HAP-1 (cell line): ENCODE measurements at regions not wholly inside any gene's neighbourhood (a gene's known extent, or its start where the extent isn't known, plus 50 kb on each side); places are given as distances from the start of the nearest gene placed in this dataset.

Experiments
- DNase-seq, 2 experiments: peaks; one replicate each; pipeline ENCODE4 v3.0.0-alpha.2; 2016 to 2020; ENCODE audit warnings: low spot score in 2 of 2
- H3K27me3 ChIP-seq: fragments of 250-450 bp; sonication (Bioruptor Pico); 2 replicates; pipeline ENCODE4 v1.5.1; 2020; ENCODE audit warnings: low read depth, mild to moderate bottlenecking, moderate library complexity
- H3K36me3 ChIP-seq: fragments of 250-450 bp; sonication (Bioruptor Pico); replicated peaks from 2 replicates; pipeline ENCODE4 v1.5.1; 2020; ENCODE audit warnings: mild to moderate bottlenecking
- H3K4me1 ChIP-seq: fragments of 250-450 bp; sonication (Bioruptor Pico); 2 replicates; pipeline ENCODE4 v1.5.1; 2020; ENCODE audit warnings: mild to moderate bottlenecking
- H3K4me3 ChIP-seq: fragments of 250-450 bp; sonication (Bioruptor Pico); 2 replicates; pipeline ENCODE4 v1.5.1; 2020; ENCODE audit warnings: mild to moderate bottlenecking, moderate library complexity
- H3K9me3 ChIP-seq: fragments of 250-450 bp; sonication (Bioruptor Pico); 2 replicates; pipeline ENCODE4 v1.5.1; 2020; ENCODE audit warnings: mild to moderate bottlenecking, moderate library complexity
- in situ Hi-C: fragments of 300-500 bp; cut with MboI; formaldehyde crosslinking; loops from 3 replicates; pipeline ENCODE4 v1.14.3; 2020; ENCODE audit warnings: low sequenced_read_pairs, inconsistent platforms, mixed read lengths

DNA sequence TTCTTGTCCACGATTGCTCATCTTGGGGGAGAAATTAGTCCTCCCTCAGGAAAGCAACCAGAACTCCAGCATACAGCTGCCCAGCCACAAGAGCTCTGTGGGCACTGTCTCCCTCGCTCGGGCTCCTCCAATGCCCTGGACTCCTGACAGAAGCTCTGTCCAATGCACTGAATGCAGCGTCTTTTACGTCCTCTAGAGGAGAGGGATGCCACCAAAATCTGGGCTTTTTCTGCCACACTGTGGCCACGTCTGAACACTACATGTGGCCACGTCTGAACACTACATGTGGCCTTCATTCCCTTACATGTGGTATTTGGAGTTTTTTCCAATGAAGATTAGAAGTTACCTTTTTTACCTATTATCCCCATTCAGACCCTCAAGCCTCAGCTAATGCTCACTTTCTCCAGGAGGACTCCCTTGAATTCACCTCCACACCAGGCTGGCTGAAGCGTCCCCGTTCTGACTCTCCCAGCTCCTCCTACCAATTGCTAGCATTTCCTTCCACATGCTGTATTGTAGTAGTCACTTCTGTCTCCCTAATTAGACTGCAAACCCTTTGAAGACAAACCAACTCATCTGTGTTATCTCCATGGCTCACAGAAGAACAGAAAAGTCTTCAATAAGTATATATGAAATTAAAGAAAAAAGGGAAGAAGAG, 134.3 kb upstream of the PDE1C start:
- no peak overlapping the region for H3K4me3 ChIP-seq
- in situ Hi-C loops, result loop anchor here (10.0 kb wide), 1 partner anchor 460 kb away; no protein-coding TSS in a partner anchor

DNA sequence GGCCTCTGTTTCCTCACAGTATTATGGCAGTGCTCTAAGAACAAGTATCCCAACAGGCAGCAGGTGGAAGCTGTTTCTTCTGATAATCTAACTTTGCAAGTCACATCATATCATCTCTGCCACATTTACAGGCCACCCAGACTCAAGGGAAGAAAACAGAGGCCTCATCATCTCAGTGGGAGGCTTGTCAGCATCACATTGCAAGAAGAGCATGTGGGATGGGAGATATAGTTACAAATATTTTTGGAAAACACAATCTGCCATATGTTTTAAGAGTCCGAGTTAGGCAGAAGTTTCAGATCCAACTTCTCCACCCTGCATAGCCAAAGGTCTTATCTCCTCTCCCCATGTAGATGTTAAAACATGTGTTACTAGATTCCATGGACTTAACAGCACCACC, 130.4 kb upstream of the PDE1C start:
- Histone ChIP-seq H3K27me3 (no peaks in the 10 kb centered on the region), H3K9me3 (no peaks in the 10 kb centered on the region), H3K4me1 (no peaks in the 10 kb centered on the region), H3K36me3 (no peaks in the 10 kb centered on the region), H3K4me3 (no peak overlapping the region)
- in situ Hi-C loops, result loop anchor here (10.0 kb wide), 1 partner anchor 456 kb away; no protein-coding TSS in a partner anchor
- DNase-seq, result no peak

More for the DNA sequence above, 134.3 kb upstream of the PDE1C start:
- peak; percentile 46 to 55 for DNase-seq
- Histone ChIP-seq H3K36me3 (no peaks in the 10 kb centered on the region), H3K27me3 (no peaks in the 10 kb centered on the region), H3K9me3 (no peaks in the 10 kb centered on the region), H3K4me1 (no peaks in the 10 kb centered on the region)

DNA sequence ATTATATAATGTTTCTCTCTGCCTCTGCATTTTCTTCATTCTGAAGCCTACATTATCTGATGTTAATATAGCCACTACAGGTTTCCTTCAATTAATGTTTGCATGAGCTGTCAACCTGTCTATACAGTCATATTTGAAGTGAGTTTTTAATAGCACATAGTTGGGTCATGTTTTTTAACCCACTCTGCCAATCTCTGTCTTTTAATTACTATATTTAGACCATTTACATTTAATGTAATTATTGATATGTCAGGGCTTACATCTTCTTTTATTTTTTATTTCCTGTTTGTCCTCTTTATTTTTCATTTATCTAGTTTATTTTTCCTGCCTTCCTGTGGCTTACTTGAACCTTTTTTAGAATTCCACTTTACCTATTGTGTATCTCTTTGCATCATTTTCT, 124.3 kb upstream of the PDE1C start:
- Histone ChIP-seq H3K4me3 (no peak overlapping the region), H3K4me1 (no peaks in the 10 kb centered on the region), H3K36me3 (no peaks in the 10 kb centered on the region), H3K27me3 (no peaks in the 10 kb centered on the region), H3K9me3 (no peaks in the 10 kb centered on the region)
- no peak for DNase-seq
- in situ Hi-C loops, result no loop called here

DNA sequence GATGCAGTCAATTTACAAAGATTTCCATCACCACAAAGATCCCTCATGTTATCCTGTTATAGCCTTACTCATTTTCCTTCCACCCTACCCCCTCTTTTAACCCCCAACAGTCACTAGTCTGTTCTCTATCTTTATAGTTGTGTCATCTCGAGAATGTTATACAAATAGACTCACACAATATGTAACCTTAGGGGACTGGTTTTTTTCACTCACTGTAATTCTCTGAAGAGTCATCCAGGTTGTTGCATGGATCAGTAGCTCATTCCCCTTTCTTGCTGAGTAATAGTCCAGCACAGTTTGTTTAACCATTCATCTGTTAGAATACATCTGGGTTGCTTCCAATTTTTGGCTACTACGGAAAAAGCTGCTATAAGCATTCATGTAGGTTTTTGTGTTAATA, 121.1 kb upstream of the PDE1C start:
- no peaks in the 10 kb centered on the region for H3K36me3 ChIP-seq
- H3K9me3 ChIP-seq, result no peaks in the 10 kb centered on the region
- no peaks in the 10 kb centered on the region for H3K4me1 ChIP-seq
- no peak for DNase-seq
- in situ Hi-C loops, result no loop called here
- no peaks in the 10 kb centered on the region for H3K27me3 ChIP-seq
- no peak overlapping the region for H3K4me3 ChIP-seq

DNA sequence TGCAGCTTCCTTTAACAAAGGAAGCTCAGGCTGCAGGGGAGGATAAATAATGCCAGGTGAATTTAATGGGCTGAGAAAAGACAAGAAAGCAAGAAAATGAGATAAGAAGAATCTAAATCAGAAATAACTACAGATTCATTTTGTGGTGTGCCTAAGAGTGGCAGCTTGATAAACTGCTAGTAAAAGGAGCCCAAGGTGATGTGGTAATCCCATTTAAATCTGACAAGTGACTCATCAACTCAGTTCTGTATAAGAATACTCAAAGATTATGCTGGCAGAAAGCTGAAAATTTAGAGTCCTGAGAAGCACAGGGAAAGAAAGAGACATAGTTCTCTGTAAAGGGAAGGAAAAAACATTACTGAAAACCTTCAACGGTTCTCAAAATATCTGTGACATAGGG, 109.4 kb upstream of the PDE1C start:
- no peaks in the 10 kb centered on the region for H3K4me1 ChIP-seq
- no peaks in the 10 kb centered on the region for H3K36me3 ChIP-seq
- no peak for DNase-seq
- H3K27me3 ChIP-seq, result no peaks in the 10 kb centered on the region
- H3K9me3 ChIP-seq, result no peaks in the 10 kb centered on the region
- no peak overlapping the region for H3K4me3 ChIP-seq
- in situ Hi-C loops, result no loop called here

DNA sequence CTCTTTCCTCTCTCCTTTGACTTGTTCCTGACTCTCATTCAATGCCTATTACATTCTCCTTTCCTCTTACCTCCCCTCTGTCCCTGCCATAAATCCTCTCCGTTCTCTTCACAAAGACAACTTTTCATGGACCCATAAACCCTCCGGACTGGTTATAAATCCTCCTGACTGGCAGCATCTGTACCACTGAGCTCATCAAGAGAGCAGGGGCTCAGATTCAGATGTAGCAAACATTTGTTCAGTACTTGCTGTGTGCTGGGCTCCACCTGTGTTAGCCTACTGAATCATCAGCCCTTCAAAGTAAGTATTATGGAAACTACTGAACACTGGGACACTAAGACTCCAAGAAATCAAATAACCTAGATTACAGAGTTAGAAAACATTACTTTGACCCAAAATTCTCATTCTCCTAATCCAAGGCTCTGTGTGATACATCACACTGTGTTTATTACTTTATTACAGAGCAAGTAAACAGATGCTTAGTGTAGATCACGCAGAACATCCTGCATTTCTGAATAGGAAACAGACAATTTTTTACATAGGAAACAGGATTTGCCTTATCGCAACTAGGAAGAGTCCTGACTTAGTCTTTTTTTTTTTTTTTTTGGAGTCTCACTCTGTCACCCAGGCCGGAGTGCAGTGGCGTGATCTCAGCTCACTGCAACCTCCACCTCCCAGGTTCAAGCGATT, 108.6 kb upstream of the PDE1C start:
- no peaks in the 10 kb centered on the region for H3K27me3 ChIP-seq
- H3K4me3 ChIP-seq, result no peak overlapping the region
- no peak for DNase-seq
- no peaks in the 10 kb centered on the region for H3K36me3 ChIP-seq
- H3K4me1 ChIP-seq, result no peaks in the 10 kb centered on the region
- in situ Hi-C loops, result no loop called here
- no peaks in the 10 kb centered on the region for H3K9me3 ChIP-seq

GRCh38 chr7:32177232-32177631, 107.0 kb upstream of the PDE1C start:
- Histone ChIP-seq H3K4me1 (no peaks in the 10 kb centered on the region), H3K9me3 (no peaks in the 10 kb centered on the region), H3K36me3 (no peaks in the 10 kb centered on the region), H3K4me3 (no peak overlapping the region), H3K27me3 (no peaks in the 10 kb centered on the region)
- DNase-seq, result no peak
- in situ Hi-C loops, result no loop called here

GRCh38 chr7:32175099-32175498, 104.9 kb upstream of the PDE1C start:
- H3K9me3 ChIP-seq, result no peaks in the 10 kb centered on the region
- no peak overlapping the region for H3K4me3 ChIP-seq
- in situ Hi-C loops, result no loop called here
- H3K36me3 ChIP-seq, result no peaks in the 10 kb centered on the region
- no peaks in the 10 kb centered on the region for H3K4me1 ChIP-seq
- DNase-seq, result no peak
- no peaks in the 10 kb centered on the region for H3K27me3 ChIP-seq

- Histone ChIP-seq H3K4me1 (no peaks in the 10 kb centered on the region), H3K9me3 (no peaks in the 10 kb centered on the region), H3K4me3 (no peak overlapping the region), H3K36me3 (no peaks in the 10 kb centered on the region), H3K27me3 (no peaks in the 10 kb centered on the region)
- in situ Hi-C loops, result no loop called here
- no peak for DNase-seq
These were observed 101.0 kb upstream of the PDE1C start for GRCh38 chr7:32171248-32171647.

DNA sequence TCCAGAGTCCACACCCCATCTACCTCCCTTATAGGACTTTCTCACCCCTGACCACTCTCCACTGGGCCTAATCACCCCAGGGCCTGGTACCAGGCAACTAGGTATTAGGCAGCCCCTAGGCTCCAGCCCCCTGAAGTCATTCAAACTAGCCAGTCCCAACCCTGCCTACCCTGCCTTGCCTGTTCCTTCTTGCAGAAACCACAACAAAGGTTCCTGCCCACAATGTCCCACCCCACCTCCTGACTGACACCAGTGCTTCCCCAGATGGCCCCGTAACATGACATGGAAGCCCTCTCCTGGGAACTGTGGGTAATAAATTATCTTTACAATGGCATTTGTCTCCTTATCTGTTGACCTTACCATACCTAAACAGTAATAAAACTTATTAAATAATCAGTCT, 100.6 kb upstream of the PDE1C start:
- in situ Hi-C loops, result no loop called here
- Histone ChIP-seq H3K4me3 (no peak overlapping the region), H3K9me3 (no peaks in the 10 kb centered on the region), H3K36me3 (no peaks in the 10 kb centered on the region), H3K4me1 (no peaks in the 10 kb centered on the region), H3K27me3 (no peaks in the 10 kb centered on the region)
- DNase-seq, result no peak

- H3K36me3 ChIP-seq, result no peaks in the 10 kb centered on the region
- no peak for DNase-seq
- no peaks in the 10 kb centered on the region for H3K4me1 ChIP-seq
- no peaks in the 10 kb centered on the region for H3K9me3 ChIP-seq
- H3K27me3 ChIP-seq, result no peaks in the 10 kb centered on the region
- in situ Hi-C loops, result no loop called here
- no peak overlapping the region for H3K4me3 ChIP-seq
These were observed 99.0 kb upstream of the PDE1C start for GRCh38 chr7:32169228-32169627.

DNA sequence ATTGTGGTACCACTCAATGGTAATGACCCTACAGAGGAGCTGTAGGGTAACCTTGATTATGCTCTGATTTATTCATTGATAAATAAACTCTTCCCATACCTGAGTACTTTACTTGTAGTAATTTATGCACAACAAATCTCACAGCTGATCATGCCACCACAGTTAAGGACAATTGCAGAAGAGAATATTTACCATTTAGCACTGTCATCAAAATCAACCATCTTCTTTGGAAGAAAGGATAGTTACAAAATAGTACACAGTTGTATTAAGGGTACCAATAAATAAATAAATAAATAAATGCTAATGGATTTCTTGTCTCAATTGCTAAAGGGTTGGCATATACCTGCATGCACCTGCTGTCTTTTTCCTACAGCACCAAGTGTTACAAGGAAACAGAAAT, 97.6 kb upstream of the PDE1C start:
- Histone ChIP-seq H3K4me1 (no peaks in the 10 kb centered on the region), H3K4me3 (no peak overlapping the region), H3K9me3 (no peaks in the 10 kb centered on the region), H3K27me3 (no peaks in the 10 kb centered on the region), H3K36me3 (no peaks in the 10 kb centered on the region)
- in situ Hi-C loops, result no loop called here
- no peak for DNase-seq

- no peaks in the 10 kb centered on the region for H3K27me3 ChIP-seq
- no peak for DNase-seq
- no peaks in the 10 kb centered on the region for H3K9me3 ChIP-seq
- H3K4me3 ChIP-seq, result no peak overlapping the region
- in situ Hi-C loops, result no loop called here
- no peaks in the 10 kb centered on the region for H3K36me3 ChIP-seq
- H3K4me1 ChIP-seq, result no peaks in the 10 kb centered on the region
These were observed 97.0 kb upstream of the PDE1C start for GRCh38 chr7:32167256-32167655.

DNA sequence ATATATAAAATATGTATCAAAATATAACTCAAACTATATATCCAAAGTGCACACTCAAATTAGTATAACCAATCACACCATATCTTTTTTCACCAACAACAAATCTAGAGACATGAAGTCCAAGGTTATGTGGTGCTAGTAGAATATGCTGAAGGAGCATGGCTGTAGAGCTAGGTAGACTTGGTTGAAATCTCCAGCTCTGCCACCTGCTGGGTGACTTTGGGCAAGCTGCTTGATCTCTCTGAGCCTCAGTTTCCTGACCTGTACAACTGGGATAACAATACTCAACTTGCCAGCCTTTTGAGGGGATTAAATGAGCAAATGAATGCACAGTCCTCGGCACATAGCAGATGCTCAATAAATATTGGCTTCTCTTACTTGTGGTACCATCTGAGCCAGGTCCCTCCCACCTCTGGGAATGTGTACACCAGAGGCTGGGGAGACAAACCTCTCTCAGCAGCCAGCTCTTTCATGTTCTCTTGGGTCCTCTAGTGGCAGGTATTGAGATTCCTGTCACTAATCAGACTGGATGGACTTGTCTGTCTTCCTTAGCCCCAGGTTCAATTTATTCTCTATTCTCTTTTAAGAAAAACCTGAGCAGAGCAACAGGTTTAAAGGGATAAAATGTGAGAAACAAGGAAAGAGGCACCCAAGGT, 94.3 kb upstream of the PDE1C start:
- Histone ChIP-seq H3K9me3 (no peaks in the 10 kb centered on the region), H3K4me3 (no peak overlapping the region), H3K27me3 (no peaks in the 10 kb centered on the region), H3K36me3 (no peaks in the 10 kb centered on the region), H3K4me1 (no peaks in the 10 kb centered on the region)
- DNase-seq, result no peak
- in situ Hi-C loops, result no loop called here
